K562 (cell line): ENCODE measurements at regions not wholly inside any gene's neighbourhood (a gene's known extent, or its start where the extent isn't known, plus 50 kb on each side); places are given as distances from the start of the nearest gene placed in this dataset.

Source experiments
- ATAC-seq: fragments of 200-7000 bp; cut with Tn5 transposase; 3 replicates; pipeline ENCODE4 v1.9.1; 2020; ENCODE audit warnings: moderate library complexity
- BruUV-seq: library from RNA; stranded (reverse); fragments of 400-500 nt; replicated peaks from 2 replicates; lab custom pipeline; 2021; lab: Mats Ljungman, UMichigan
- CTCF ChIA-PET: fragments of 300-600 bp; formaldehyde crosslinking; extraction: SDS; loops from one replicate; lab custom pipeline; 2021; ENCODE audit warnings: low intra/inter-chr PET ratio; lab: Yijun Ruan, JAX
- POLR2A ChIA-PET: fragments of 300-600, 350-650 bp; sonication (Branson Sonifier 250); formaldehyde crosslinking; extraction: SDS; loops from one replicate; lab custom pipeline; 2021; ENCODE audit warnings: antibody characterized with exemption, inconsistent platforms; lab: Yijun Ruan, JAX
- DNase-seq, 4 experiments: peaks; one replicate each; pipeline versions ENCODE4 v3.0.0 to v3.0.0-alpha.2; 2011 to 2018; ENCODE audit warnings: low spot score in 3 of 4, mixed read lengths in 3 of 4; ENCODE audit errors: extremely low read depth in 1 of 4
- FAIRE-seq: peaks from 2 replicates; lab custom pipeline; 2011; peaks lifted over from hg19 to GRCh38; lab: Jason Lieb, UNC
- H2AFZ ChIP-seq: 2 replicates; pipeline ENCODE4 v1.6.0; 2011; ENCODE audit warnings: low read depth, low read length, control low read depth, inconsistent platforms
- H3K27ac ChIP-seq: fragments of 200-600 bp; 3 replicates; pipeline ENCODE4 v1.8.0; 2011; ENCODE audit warnings: low read depth, mild to moderate bottlenecking, control low read depth, inconsistent platforms, low read length, moderate library complexity, mixed read lengths; ENCODE audit errors: extremely low read depth
- H3K27me3 ChIP-seq, 2 experiments: fragments of 300-600 bp in 1 of 2; 2 replicates in 1 of 2; 3 replicates in 1 of 2; pipeline versions ENCODE4 v1.6.0 to v1.8.0; 2011; ENCODE audit warnings: inconsistent platforms in 2 of 2, low read length in 2 of 2, mild to moderate bottlenecking in 1 of 2, mixed read lengths in 1 of 2, moderate library complexity in 1 of 2; ENCODE audit not compliant: control insufficient read depth in 2 of 2, insufficient read depth in 2 of 2
- H3K36me3 ChIP-seq: fragments of 300-600 bp; 3 replicates; pipeline ENCODE4 v1.8.0; 2011; ENCODE audit warnings: mild to moderate bottlenecking, low read length, inconsistent platforms; ENCODE audit not compliant: control insufficient read depth, insufficient read depth
- H3K4me1 ChIP-seq, 2 experiments: fragments of 200-600 bp in 1 of 2; replicated peaks in 1 of 2; 2 replicates in 1 of 2; 3 replicates in 1 of 2; pipeline versions ENCODE4 v1.5.1 to v1.8.0; 2011; ENCODE audit warnings: inconsistent platforms in 2 of 2, low read length in 2 of 2, mild to moderate bottlenecking in 1 of 2, mixed read lengths in 1 of 2, moderate library complexity in 1 of 2; ENCODE audit not compliant: control insufficient read depth in 2 of 2, insufficient read depth in 2 of 2
- H3K4me2 ChIP-seq: 2 replicates; pipeline ENCODE4 v1.6.1; 2011; ENCODE audit warnings: low read length, control low read depth, inconsistent platforms, mixed read lengths; ENCODE audit not compliant: insufficient read depth
- H3K4me3 ChIP-seq: fragments of 200-600 bp; sonication (generic), shearing (Covaris generic); 2 replicates; pipeline ENCODE4 v1.5.1; 2016; ENCODE audit warnings: control low read depth, inconsistent platforms
- H3K79me2 ChIP-seq: fragments of 200-600 bp; 3 replicates; pipeline ENCODE4 v1.8.0; 2011; ENCODE audit warnings: low read length, inconsistent platforms; ENCODE audit not compliant: control insufficient read depth, insufficient read depth
- H3K9ac ChIP-seq, 2 experiments: 2 replicates each; pipeline versions ENCODE4 v1.6.0 to v1.6.1; 2011; ENCODE audit warnings: low read depth in 2 of 2, low read length in 2 of 2, control low read depth in 1 of 2, inconsistent platforms in 1 of 2, mild to moderate bottlenecking in 1 of 2, mixed read lengths in 1 of 2; ENCODE audit not compliant: insufficient read depth in 1 of 2
- H3K9me1 ChIP-seq: one replicate; pipeline ENCODE4 v1.6.0; 2011; ENCODE audit warnings: inconsistent platforms, mild to moderate bottlenecking, low read length, moderate library complexity; ENCODE audit not compliant: control insufficient read depth, insufficient read depth
- H3K9me3 ChIP-seq: replicated peaks from 2 replicates; pipeline ENCODE4 v1.5.1; 2011; ENCODE audit warnings: low read depth, low read length, inconsistent platforms; ENCODE audit not compliant: control insufficient read depth, insufficient read depth
- H4K20me1 ChIP-seq: replicated peaks from 2 replicates; pipeline ENCODE4 v1.6.1; 2011; ENCODE audit warnings: low read length, inconsistent platforms, mixed read lengths; ENCODE audit not compliant: control insufficient read depth, insufficient read depth
- ARID2 ChIP-seq: fragments of 450-650 bp; IDR thresholded peaks from 2 replicates; pipeline ENCODE4 v1.6.1; 2017; ENCODE audit warnings: antibody characterized with exemption, mild to moderate bottlenecking
- BCOR ChIP-seq: fragments of 450-650 bp; IDR thresholded peaks from 2 replicates; pipeline ENCODE4 v1.6.1; 2016
- DACH1 ChIP-seq: fragments of 450-650 bp; IDR thresholded peaks from 2 replicates; pipeline ENCODE4 v1.6.1; 2018; ENCODE audit not compliant: partially characterized antibody
- FOS ChIP-seq: IDR thresholded peaks from 3 replicates; pipeline ENCODE4 v1.6.1; 2011; ENCODE audit not compliant: insufficient read length; ENCODE audit errors: extremely low read depth
- MBD2 ChIP-seq: sonication (generic); IDR thresholded peaks from 2 replicates; pipeline ENCODE4 v1.6.1; 2016; ENCODE audit warnings: low read depth, borderline replicate concordance
- PHF20 ChIP-seq: fragments of 450-650 bp; IDR thresholded peaks from 2 replicates; pipeline ENCODE4 v1.6.1; 2018; ENCODE audit not compliant: partially characterized antibody
- SAFB2 ChIP-seq: fragments of 200-400 bp; formaldehyde crosslinking; IDR thresholded peaks from 2 replicates; pipeline ENCODE4 v1.6.1; 2018; ENCODE audit warnings: borderline replicate concordance, low read length, low read depth, moderate library complexity; ENCODE audit not compliant: severe bottlenecking
- SMAD4 ChIP-seq: fragments of 250-450 bp; sonication (Bioruptor Pico); conservative IDR thresholded peaks from 2 replicates; pipeline ENCODE4 v1.8.0; 2021; ENCODE audit warnings: inconsistent platforms, mild to moderate bottlenecking, moderate library complexity
- SNRNP70 ChIP-seq: fragments of 200-400 bp; formaldehyde crosslinking; optimal IDR thresholded peaks from 2 replicates; pipeline ENCODE3; 2017; ENCODE audit warnings: low read depth, low read length
- STAT5A ChIP-seq: IDR thresholded peaks from 2 replicates; pipeline ENCODE4 v1.6.1; 2012; ENCODE audit warnings: low read length, inconsistent platforms, borderline replicate concordance
- TAF1 ChIP-seq: IDR thresholded peaks from 2 replicates; pipeline ENCODE4 v1.6.1; 2011; ENCODE audit warnings: mild to moderate bottlenecking, low read length, moderate library complexity; ENCODE audit not compliant: insufficient read depth, control insufficient read depth, severe bottlenecking; ENCODE audit errors: extremely low read depth
- ZNF224 ChIP-seq: sonication (generic); formaldehyde crosslinking; IDR thresholded peaks from 2 replicates; pipeline ENCODE4 v1.8.0; 2022; ENCODE audit warnings: mild to moderate bottlenecking, missing genetic modification reagents
- ZNF232 ChIP-seq: sonication (generic); formaldehyde crosslinking; IDR thresholded peaks from 2 replicates; pipeline ENCODE4 v1.8.0; 2022; ENCODE audit warnings: mild to moderate bottlenecking, missing genetic modification reagents
- ZNF766 ChIP-seq: fragments of 200-800 bp; sonication (Bioruptor generic); conservative IDR thresholded peaks from 2 replicates; pipeline ENCODE4 v1.6.1; 2016; ENCODE audit warnings: missing genetic modification characterization, missing compliant biosample characterization
- WGBS: fragments of 100-300 bp; shearing (Covaris generic); methylation state at CpG from one replicate; pipeline ENCODE4 v1.1.6; 2016; ENCODE audit warnings: low coverage, mixed read lengths; ENCODE audit not compliant: insufficient coverage; ENCODE audit errors: missing lambda C conversion rate; 5-methylcytosine and 5-hydroxymethylcytosine counted together
- in situ Hi-C: fragments of 300-500 bp; cut with MboI; formaldehyde crosslinking; loops from 4 replicates; pipeline ENCODE4 v1.15.0; 2018; ENCODE audit warnings: inconsistent platforms, mixed read lengths
- intact Hi-C: fragments of 100-400 bp; cut with micrococcal nuclease; formaldehyde crosslinking; loops from 2 replicates; pipeline ENCODE4 v1.14.2; 2022
- TF ChIP-seq, protein P1 (sequence below), 3 experiments: fragments of 200-800 bp in 1 of 3; fragments of 250-450 bp in 1 of 3; fragments of 450-650 bp in 1 of 3; sonication (Bioruptor Pico) in 1 of 3; sonication (Bioruptor generic) in 1 of 3; formaldehyde crosslinking in 1 of 3; IDR thresholded peaks; 2 replicates each; pipeline versions ENCODE4 v1.6.1 to v1.8.0; 2016 to 2022; ENCODE audit warnings: mild to moderate bottlenecking in 2 of 3, missing genetic modification characterization in 2 of 3, missing compliant biosample characterization in 1 of 3, moderate library complexity in 1 of 3

DNA sequence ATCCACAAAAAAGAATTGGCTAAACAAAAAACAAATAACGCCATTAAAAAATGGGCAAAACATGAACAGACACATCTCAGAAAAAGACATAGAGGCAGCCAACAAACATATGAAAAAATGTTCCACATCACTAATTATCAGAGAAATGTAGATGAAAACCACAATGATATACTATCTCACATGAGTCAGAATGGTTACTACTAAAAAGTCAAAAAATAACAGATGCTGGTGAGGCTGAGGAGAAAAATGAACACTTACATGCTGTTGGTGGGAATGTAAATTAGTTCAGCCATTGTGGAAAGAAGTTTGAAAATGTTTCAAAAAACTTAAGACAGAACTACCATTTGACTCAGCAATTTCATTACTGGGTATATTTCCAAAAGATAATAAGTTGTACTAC lies 430.1 kb upstream of the JAG1 start:
- POLR2A ChIA-PET, result no interaction called here
- in situ Hi-C loops, result no loop called here
- intact Hi-C loops, result no loop called here
- Histone ChIP-seq H3K4me3 (no peak overlapping the region), H3K4me1 (no peaks in the 10 kb centered on the region), H3K36me3 (no peaks in the 10 kb centered on the region)
- FAIRE-seq, result no peak
- TF ChIP-seq SNRNP70 (no peak), PHF20 (no peak), ZNF224 (no peak), BCOR (no peak), TAF1 (no peak)
- TF ChIP-seq, all 486 proteins: peak for 0
- H3K9ac ChIP-seq, result no peak overlapping the region
- no peak for ATAC-seq
- DNase-seq, result no peak
- no peaks in the 10 kb centered on the region for H3K79me2 ChIP-seq
- H3K27me3 ChIP-seq, result no peaks in the 10 kb centered on the region
- CTCF ChIA-PET, result no interaction called here
- BruUV-seq, result no TSS peak
- no peak overlapping the region for H3K4me2 ChIP-seq
- no peak overlapping the region for H2AFZ ChIP-seq
- H4K20me1 ChIP-seq, result no peaks in the 10 kb centered on the region
- no peak overlapping the region for H3K27ac ChIP-seq
- no peaks in the 10 kb centered on the region for H3K9me1 ChIP-seq
- no peaks in the 10 kb centered on the region for H3K9me3 ChIP-seq
- WGBS, result 7% methylated on average over 1 of the region's 1 CpG

- no peaks in the 10 kb centered on the region for H3K27me3 ChIP-seq
- no peak overlapping the region for H3K4me2 ChIP-seq
- no peaks in the 10 kb centered on the region for H3K4me1 ChIP-seq
- FAIRE-seq, result no peak
- WGBS, result 0% methylated on average over 4 of the region's 4 CpGs
- no peak for ATAC-seq
- no TSS peak for BruUV-seq
- intact Hi-C loops, result no loop called here
- ChIA-PET POLR2A (no interaction called here), CTCF (no interaction called here)
- no peak overlapping the region for H3K4me3 ChIP-seq
- no peaks in the 10 kb centered on the region for H3K36me3 ChIP-seq
- no peak overlapping the region for H3K9ac ChIP-seq
- H2AFZ ChIP-seq, result no peak overlapping the region
- H3K79me2 ChIP-seq, result no peaks in the 10 kb centered on the region
- H3K9me1 ChIP-seq, result no peaks in the 10 kb centered on the region
- TF ChIP-seq SMAD4 (CRISPR knock-in tag) (no peak), ARID2 (no peak), MBD2 (no peak), STAT5A (no peak), ZNF766 (CRISPR knock-in tag) (no peak), ZNF232 (CRISPR knock-in tag) (no peak), DACH1 (no peak), SAFB2 (no peak), FOS (no peak)
- TF ChIP-seq, protein P1, sequence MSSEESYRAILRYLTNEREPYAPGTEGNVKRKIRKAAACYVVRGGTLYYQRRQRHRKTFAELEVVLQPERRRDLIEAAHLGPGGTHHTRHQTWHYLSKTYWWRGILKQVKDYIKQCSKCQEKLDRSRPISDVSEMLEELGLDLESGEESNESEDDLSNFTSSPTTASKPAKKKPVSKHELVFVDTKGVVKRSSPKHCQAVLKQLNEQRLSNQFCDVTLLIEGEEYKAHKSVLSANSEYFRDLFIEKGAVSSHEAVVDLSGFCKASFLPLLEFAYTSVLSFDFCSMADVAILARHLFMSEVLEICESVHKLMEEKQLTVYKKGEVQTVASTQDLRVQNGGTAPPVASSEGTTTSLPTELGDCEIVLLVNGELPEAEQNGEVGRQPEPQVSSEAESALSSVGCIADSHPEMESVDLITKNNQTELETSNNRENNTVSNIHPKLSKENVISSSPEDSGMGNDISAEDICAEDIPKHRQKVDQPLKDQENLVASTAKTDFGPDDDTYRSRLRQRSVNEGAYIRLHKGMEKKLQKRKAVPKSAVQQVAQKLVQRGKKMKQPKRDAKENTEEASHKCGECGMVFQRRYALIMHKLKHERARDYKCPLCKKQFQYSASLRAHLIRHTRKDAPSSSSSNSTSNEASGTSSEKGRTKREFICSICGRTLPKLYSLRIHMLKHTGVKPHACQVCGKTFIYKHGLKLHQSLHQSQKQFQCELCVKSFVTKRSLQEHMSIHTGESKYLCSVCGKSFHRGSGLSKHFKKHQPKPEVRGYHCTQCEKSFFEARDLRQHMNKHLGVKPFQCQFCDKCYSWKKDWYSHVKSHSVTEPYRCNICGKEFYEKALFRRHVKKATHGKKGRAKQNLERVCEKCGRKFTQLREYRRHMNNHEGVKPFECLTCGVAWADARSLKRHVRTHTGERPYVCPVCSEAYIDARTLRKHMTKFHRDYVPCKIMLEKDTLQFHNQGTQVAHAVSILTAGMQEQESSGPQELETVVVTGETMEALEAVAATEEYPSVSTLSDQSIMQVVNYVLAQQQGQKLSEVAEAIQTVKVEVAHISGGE (CRISPR knock-in tag; IDR thresholded peaks at IDR 0.05), result no peak
- TF ChIP-seq, all 486 proteins: peak for 0
- no peak for DNase-seq
- H4K20me1 ChIP-seq, result no peaks in the 10 kb centered on the region
- in situ Hi-C loops, result no loop called here
- no peaks in the 10 kb centered on the region for H3K9me3 ChIP-seq
- no peak overlapping the region for H3K27ac ChIP-seq
These were observed 434.5 kb upstream of the JAG1 start for GRCh38 chr20:11108102-11108810.
